Neuronal stem cell (in vitro differentiated cells): ENCODE measurements at regions not wholly inside any gene's neighbourhood (a gene's known extent, or its start where the extent isn't known, plus 50 kb on each side); places are given as distances from the start of the nearest gene placed in this dataset.
A peak's percentile ranks its signal among the peaks of the same experiment; 100 is the strongest.

ENCODE experiments used
- DNase-seq: peaks from one replicate; pipeline ENCODE4 v3.0.0-alpha.2; 2013; ENCODE audit warnings: low spot score
- H2AFZ ChIP-seq: one replicate; pipeline ENCODE4 v1.6.1; 2013; ENCODE audit warnings: mild to moderate bottlenecking, low read length, inconsistent platforms
- H2AK5ac ChIP-seq: 2 replicates; pipeline ENCODE4 v1.6.1; 2013; ENCODE audit warnings: low read depth, mild to moderate bottlenecking, inconsistent platforms, low read length, moderate library complexity, mixed read lengths
- H2BK120ac ChIP-seq: 2 replicates; pipeline ENCODE4 v1.6.1; 2013; ENCODE audit warnings: low read depth, mild to moderate bottlenecking, inconsistent platforms, low read length, moderate library complexity, mixed read lengths
- H2BK12ac ChIP-seq: one replicate; pipeline ENCODE4 v1.6.1; 2013; ENCODE audit warnings: low read length, inconsistent platforms
- H2BK15ac ChIP-seq: 2 replicates; pipeline ENCODE4 v1.6.1; 2013; ENCODE audit warnings: mild to moderate bottlenecking, low read length, inconsistent platforms, mixed read lengths
- H2BK5ac ChIP-seq: one replicate; pipeline ENCODE4 v1.6.1; 2013; ENCODE audit warnings: inconsistent platforms, mild to moderate bottlenecking, low read length, moderate library complexity
- H3K14ac ChIP-seq: one replicate; pipeline ENCODE4 v1.6.1; 2013; ENCODE audit warnings: low read length, inconsistent platforms
- H3K18ac ChIP-seq: 2 replicates; pipeline ENCODE4 v1.6.1; 2013; ENCODE audit warnings: low read length, inconsistent platforms
- H3K23ac ChIP-seq: 2 replicates; pipeline ENCODE4 v1.6.1; 2013; ENCODE audit warnings: low read depth, mild to moderate bottlenecking, mixed read lengths, low read length, inconsistent platforms; ENCODE audit not compliant: poor library complexity
- H3K27ac ChIP-seq: replicated peaks from 3 replicates; pipeline ENCODE4 v1.5.1; 2013; ENCODE audit warnings: low read length, inconsistent platforms
- H3K27me3 ChIP-seq, 3 experiments: 2 replicates each; pipeline ENCODE4 v1.6.1; 2013; ENCODE audit warnings: low read length in 3 of 3, mild to moderate bottlenecking in 2 of 3, inconsistent platforms in 1 of 3, low read depth in 1 of 3, mixed read lengths in 1 of 3, moderate library complexity in 1 of 3; ENCODE audit not compliant: control insufficient read depth in 3 of 3, insufficient read depth in 3 of 3
- H3K36me3 ChIP-seq, 2 donors: replicated peaks in 1 of 2; 2 replicates each; pipeline ENCODE4 v1.6.1; 2013; ENCODE audit warnings: low read length in 2 of 2; ENCODE audit not compliant: control insufficient read depth in 2 of 2, insufficient read depth in 2 of 2
- H3K4ac ChIP-seq: 2 replicates; pipeline ENCODE4 v1.6.1; 2013; ENCODE audit warnings: inconsistent platforms, mild to moderate bottlenecking, low read length, moderate library complexity
- H3K4me1 ChIP-seq, 2 donors: 1 replicate in 1 of 2; 2 replicates in 1 of 2; pipeline ENCODE4 v1.6.1; 2013; ENCODE audit warnings: low read length in 2 of 2, low read depth in 1 of 2; ENCODE audit not compliant: control insufficient read depth in 2 of 2, insufficient read depth in 1 of 2
- H3K4me2 ChIP-seq: one replicate; pipeline ENCODE4 v1.6.1; 2013; ENCODE audit warnings: mild to moderate bottlenecking, low read length, inconsistent platforms; ENCODE audit not compliant: insufficient read depth, poor library complexity, severe bottlenecking
- H3K4me3 ChIP-seq, 2 donors: 2 replicates each; pipeline ENCODE4 v1.5.1; 2013; ENCODE audit warnings: low read length in 2 of 2, mild to moderate bottlenecking in 2 of 2, inconsistent platforms in 1 of 2, moderate library complexity in 1 of 2
- H3K79me1 ChIP-seq: one replicate; pipeline ENCODE4 v1.6.1; 2013; ENCODE audit warnings: low read depth, mild to moderate bottlenecking, inconsistent platforms, low read length, moderate library complexity
- H3K9ac ChIP-seq: one replicate; pipeline ENCODE4 v1.6.1; 2013; ENCODE audit warnings: mild to moderate bottlenecking, low read depth, low read length, inconsistent platforms; ENCODE audit not compliant: poor library complexity
- H3K9me3 ChIP-seq, 2 donors: replicated peaks in 1 of 2; 2 replicates each; pipeline versions ENCODE3 to v1.6.1; 2013; ENCODE audit warnings: low read length in 2 of 2, mild to moderate bottlenecking in 2 of 2, inconsistent platforms in 1 of 2, low read depth in 1 of 2, mixed read lengths in 1 of 2, moderate library complexity in 1 of 2; ENCODE audit not compliant: control insufficient read depth in 2 of 2, insufficient read depth in 1 of 2
- H4K8ac ChIP-seq: one replicate; pipeline ENCODE4 v1.6.1; 2013; ENCODE audit warnings: low read depth, mild to moderate bottlenecking, inconsistent platforms, low read length, moderate library complexity
- H4K91ac ChIP-seq: one replicate; pipeline ENCODE4 v1.6.1; 2013; ENCODE audit warnings: low read length, low read depth, mild to moderate bottlenecking, inconsistent platforms; ENCODE audit not compliant: poor library complexity
- WGBS, 2 donors: extraction: QIAGEN DNeasy Blood & Tissue Kit; methylation state at CpG; one replicate each; pipeline ENCODE4 v1.1.7; 2013; ENCODE audit warnings: missing lambda C conversion rate in 2 of 2, mixed read lengths in 1 of 2; ENCODE audit not compliant: insufficient read length in 2 of 2, insufficient replicate concordance in 1 of 2; ENCODE audit errors: extremely low coverage in 2 of 2; 5-methylcytosine and 5-hydroxymethylcytosine counted together

DNA sequence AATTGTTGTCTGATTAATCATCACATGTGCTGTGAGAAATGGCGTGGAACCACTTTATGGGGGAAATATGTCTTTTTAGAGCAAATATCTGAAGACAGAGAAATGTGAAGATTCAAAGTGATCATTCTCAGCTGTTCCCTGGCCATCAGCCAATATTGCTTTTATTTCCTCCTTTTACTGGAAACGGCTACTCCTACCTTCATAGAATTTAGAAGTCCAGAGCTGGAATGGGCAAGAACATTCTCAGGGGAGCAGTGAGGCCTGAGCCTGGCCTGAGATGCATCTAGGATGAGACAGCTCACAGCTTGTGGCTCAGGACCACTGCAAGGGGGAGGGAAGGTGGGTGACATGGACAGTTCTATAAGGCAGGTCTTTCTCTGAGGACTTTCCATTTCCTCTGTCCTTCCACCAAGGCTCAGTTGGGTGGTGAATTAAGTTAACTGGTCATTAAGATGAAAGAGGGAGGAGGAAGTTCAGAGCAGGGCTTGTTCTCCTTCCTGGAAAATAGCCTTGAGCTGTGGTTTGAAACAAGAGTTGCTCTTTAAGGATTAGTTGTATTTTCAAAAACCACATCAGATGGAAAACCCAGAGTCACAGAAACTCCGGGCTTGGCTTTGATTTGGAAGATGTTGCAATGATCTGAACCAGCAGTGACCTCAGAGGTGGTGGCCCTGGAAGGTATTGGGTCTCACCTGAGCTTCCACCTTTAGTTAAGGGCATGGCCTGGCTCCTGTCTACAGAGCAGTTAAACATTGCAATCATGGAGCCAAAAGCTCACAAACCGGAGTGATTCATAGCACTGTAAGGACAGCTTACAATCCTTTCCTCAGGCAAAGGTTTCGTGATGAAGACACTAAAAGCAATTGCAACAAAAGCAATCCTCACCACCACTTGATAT, 144.3 kb downstream of the VAPA start:
- H3K27ac ChIP-seq, result no peak overlapping the region
- no CpG with 5 or more reads among the region's 5 CpGs for WGBS, 2 donors

GRCh38 chr18:10059610-10060468, 146.0 kb downstream of the VAPA start:
- Histone ChIP-seq H3K27me3 (no peaks in the 10 kb centered on the region), H3K4me1 (peaks cover 4 to 5% of the 10 kb centered on the region in 2 donors), H4K8ac (no peak overlapping the region), H3K18ac (no peak overlapping the region), H3K27ac (no peak overlapping the region), H3K79me1 (no peaks in the 10 kb centered on the region), H2BK12ac (no peak overlapping the region), H2BK15ac (no peak overlapping the region), H3K4me2 (no peak overlapping the region), H3K9me3 (peaks cover 0 to 5% of the 10 kb centered on the region in 2 donors), H3K36me3 (no peaks in the 10 kb centered on the region), H2BK5ac (no peak overlapping the region), H2AK5ac (no peak overlapping the region), H3K23ac (no peak overlapping the region), H3K4ac (no peak overlapping the region), H3K9ac (no peak overlapping the region), H2AFZ (peak overlapping the region; percentile 40), H4K91ac (no peak overlapping the region), H3K4me3 (no peak overlapping the region), H3K14ac (no peak overlapping the region), H2BK120ac (no peak overlapping the region)
- WGBS, 2 donors, result no CpG with 5 or more reads among the region's 22 CpGs
- DNase-seq, result no peak

More for the DNA sequence above, 144.3 kb downstream of the VAPA start:
- Histone ChIP-seq H3K4ac (no peak overlapping the region), H4K91ac (no peak overlapping the region), H3K18ac (no peak overlapping the region), H3K79me1 (no peaks in the 10 kb centered on the region), H3K9ac (no peak overlapping the region), H2BK120ac (no peak overlapping the region), H3K4me2 (no peak overlapping the region), H2AK5ac (no peak overlapping the region), H3K27me3 (no peaks in the 10 kb centered on the region), H3K9me3 (no peaks in the 10 kb centered on the region), H3K14ac (no peak overlapping the region), H3K23ac (no peak overlapping the region), H3K4me1 (peaks cover 5 to 6% of the 10 kb centered on the region in 2 donors), H4K8ac (no peak overlapping the region), H2BK5ac (no peak overlapping the region), H3K36me3 (no peaks in the 10 kb centered on the region), H2AFZ (no peak overlapping the region), H2BK15ac (no peak overlapping the region), H3K4me3 (no peak overlapping the region), H2BK12ac (no peak overlapping the region)
- DNase-seq, result no peak

DNA sequence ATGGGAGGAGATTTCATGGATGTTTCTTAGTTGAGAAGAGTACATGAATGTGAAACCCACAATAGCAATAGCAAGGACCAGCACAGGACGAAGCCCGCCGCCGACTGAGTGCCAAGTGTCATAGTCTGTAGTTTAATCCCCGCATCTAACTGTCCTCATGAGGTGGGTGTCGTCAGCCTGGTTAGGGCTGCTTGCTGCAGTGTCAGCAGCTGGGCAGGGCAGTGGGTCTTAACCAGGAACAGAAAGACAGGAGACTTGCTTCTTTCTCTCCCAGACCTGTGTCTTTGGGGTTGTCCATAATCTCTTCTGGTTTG, 146.6 kb downstream of the VAPA start:
- Histone ChIP-seq H3K4ac (no peak overlapping the region), H3K23ac (no peak overlapping the region), H4K91ac (no peak overlapping the region), H3K9me3 (peaks cover 0 to 11% of the 10 kb centered on the region in 2 donors), H3K36me3 (no peaks in the 10 kb centered on the region), H3K18ac (no peak overlapping the region), H4K8ac (no peak overlapping the region), H2BK5ac (no peak overlapping the region), H3K79me1 (no peaks in the 10 kb centered on the region), H3K14ac (no peak overlapping the region), H3K27me3 (no peaks in the 10 kb centered on the region), H2BK120ac (no peak overlapping the region), H2AK5ac (no peak overlapping the region), H2BK15ac (no peak overlapping the region), H3K4me1 (peaks cover 4 to 5% of the 10 kb centered on the region in 2 donors), H2AFZ (peak overlapping the region; percentile 40), H3K27ac (no peak overlapping the region), H2BK12ac (no peak overlapping the region), H3K4me2 (no peak overlapping the region), H3K9ac (no peak overlapping the region), H3K4me3 (no peak overlapping the region)
- no CpG with 5 or more reads among the region's 6 CpGs for WGBS, 2 donors
- no peak for DNase-seq

DNA sequence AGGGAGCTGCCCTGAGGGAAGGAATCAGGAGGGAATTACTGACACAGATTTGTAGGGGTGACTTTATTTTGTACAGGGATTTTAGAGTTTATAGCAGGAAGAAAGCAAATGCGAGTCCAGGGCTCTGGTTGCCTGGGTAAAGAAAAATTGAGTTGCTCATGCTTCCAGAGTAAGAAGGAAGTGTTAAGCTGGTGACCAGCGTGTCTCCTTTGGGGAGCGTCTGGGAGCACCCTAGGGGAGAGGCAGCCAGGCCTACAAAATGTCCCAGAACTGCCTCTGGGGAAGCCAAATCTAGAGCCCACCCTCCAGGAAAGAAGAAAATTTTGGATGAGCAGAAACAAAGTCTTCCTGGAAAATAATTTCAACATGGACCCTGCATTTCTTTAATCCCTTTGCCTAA, 147.0 kb downstream of the VAPA start:
- Histone ChIP-seq H3K9ac (no peak overlapping the region), H2AK5ac (no peak overlapping the region), H3K27me3 (no peaks in the 10 kb centered on the region), H3K4me2 (no peak overlapping the region), H4K8ac (no peak overlapping the region), H3K4me3 (no peak overlapping the region), H3K4ac (no peak overlapping the region), H2BK5ac (no peak overlapping the region), H3K27ac (no peak overlapping the region), H2BK15ac (no peak overlapping the region), H4K91ac (no peak overlapping the region), H3K18ac (no peak overlapping the region), H3K4me1 (peaks cover 4 to 5% of the 10 kb centered on the region in 2 donors), H3K79me1 (no peaks in the 10 kb centered on the region), H3K23ac (no peak overlapping the region), H3K36me3 (no peaks in the 10 kb centered on the region), H2BK12ac (no peak overlapping the region), H2BK120ac (no peak overlapping the region), H3K9me3 (peaks cover 0 to 11% of the 10 kb centered on the region in 2 donors), H3K14ac (no peak overlapping the region), H2AFZ (peak overlapping the region; percentile 40)
- no peak for DNase-seq
- no CpG with 5 or more reads among the region's 3 CpGs for WGBS, 2 donors
